OCI-LY3 (cell line): ENCODE measurements at regions not wholly inside any gene's neighbourhood (a gene's known extent, or its start where the extent isn't known, plus 50 kb on each side); places are given as distances from the start of the nearest gene placed in this dataset.
"Not testable (repeated sequence)": the region's sequence is repeated elsewhere in the genome, so short reads cannot be mapped to it uniquely, and the experiment has no call there.

Experiments used
- H2AFZ ChIP-seq: fragments of 200-600, 300-600 bp; shearing (Covaris generic); 2 replicates; pipeline ENCODE4 v1.6.0; 2014; ENCODE audit warnings: antibody characterized with exemption, low read depth, low read length
- H3K27ac ChIP-seq: fragments of 200-600, 300-600 bp; sonication (generic); 2 replicates; pipeline ENCODE4 v1.5.1; 2014; ENCODE audit warnings: mild to moderate bottlenecking, low read length, moderate library complexity, mixed read lengths
- H3K27me3 ChIP-seq: fragments of 200-600, 300-600 bp; sonication (generic); 2 replicates; pipeline ENCODE4 v1.6.1; 2014; ENCODE audit warnings: low read depth, low read length, mixed read lengths
- H3K36me3 ChIP-seq: fragments of 200-600, 300-600 bp; sonication (generic); replicated peaks from 2 replicates; pipeline ENCODE3; 2014; ENCODE audit warnings: low read depth, low read length, mixed read lengths
- H3K4me1 ChIP-seq: fragments of 300-600, 200-600 bp; sonication (generic); 2 replicates; pipeline ENCODE4 v1.6.1; 2014; ENCODE audit warnings: low read length, mixed read lengths
- H3K4me2 ChIP-seq: fragments of 200-600, 300-600 bp; sonication (generic); 2 replicates; pipeline ENCODE4 v1.6.1; 2014; ENCODE audit warnings: low read length, mixed read lengths
- H3K4me3 ChIP-seq: fragments of 300-600, 200-600 bp; sonication (generic); 2 replicates; pipeline ENCODE4 v1.5.1; 2014; ENCODE audit warnings: antibody characterized with exemption, mild to moderate bottlenecking, low read length, moderate library complexity
- H3K79me2 ChIP-seq: fragments of 300-600, 200-600 bp; shearing (Covaris generic); 2 replicates; pipeline ENCODE4 v1.6.1; 2014; ENCODE audit warnings: mild to moderate bottlenecking, low read length, mixed read lengths
- H3K9ac ChIP-seq: fragments of 300-600, 200-600 bp; shearing (Covaris generic); 2 replicates; pipeline ENCODE4 v1.6.0; 2014; ENCODE audit warnings: mild to moderate bottlenecking, low read length, moderate library complexity
- H3K9me3 ChIP-seq: fragments of 200-600, 300-600 bp; shearing (Covaris generic); 2 replicates; pipeline ENCODE4 v1.6.1; 2014; ENCODE audit warnings: low read length, mixed read lengths; ENCODE audit not compliant: insufficient read depth
- H4K20me1 ChIP-seq: fragments of 200-600, 300-600 bp; sonication (generic); 2 replicates; pipeline ENCODE4 v1.6.1; 2016; ENCODE audit warnings: low read length, mixed read lengths; ENCODE audit not compliant: insufficient read depth
- CTCF ChIP-seq: fragments of 200-600, 300-600 bp; sonication (generic); IDR thresholded peaks from 2 replicates; pipeline ENCODE4 v1.5.1; 2014; ENCODE audit warnings: antibody characterized with exemption, low read length, low read depth
- EZH2phosphoT487 ChIP-seq: fragments of 200-600 bp; shearing (Covaris generic); IDR thresholded peaks from 2 replicates; pipeline ENCODE4 v1.6.1; 2018; ENCODE audit warnings: antibody characterized with exemption, mixed run types, low read depth

DNA sequence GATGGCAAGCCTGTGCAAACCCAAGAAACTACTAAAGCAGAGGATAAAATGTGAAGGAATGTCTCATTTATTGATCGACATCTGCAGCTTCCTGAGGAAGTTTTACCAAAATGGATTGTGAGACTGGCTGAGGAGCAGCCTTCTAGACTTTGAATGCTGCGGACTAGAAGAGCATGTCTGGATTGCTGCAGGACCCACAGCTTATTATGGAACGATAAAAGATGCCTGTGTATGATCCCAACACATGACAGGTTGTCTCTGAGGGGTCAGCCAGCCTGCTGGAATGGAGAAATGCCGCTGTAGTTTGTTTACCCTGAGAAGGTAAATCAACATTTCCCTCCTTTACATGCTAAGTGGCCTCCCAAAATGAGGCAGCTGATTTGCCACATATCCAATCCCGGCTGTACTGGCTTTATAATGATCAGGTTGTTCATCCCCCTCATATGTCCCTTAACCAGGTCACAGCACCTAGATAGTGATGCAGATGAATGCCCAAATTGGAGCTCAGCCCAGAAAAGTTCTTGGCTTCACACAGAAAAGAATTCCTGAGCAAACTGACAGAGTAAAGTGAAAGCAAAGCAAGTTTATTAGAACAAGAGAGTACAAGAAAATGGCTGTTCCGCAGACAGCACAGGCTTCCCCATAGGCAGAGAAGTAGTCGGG, 63.9 kb downstream of the IL12A start:
- no peaks in the 10 kb centered on the region for H3K27me3 ChIP-seq
- no peak overlapping the region for H3K4me2 ChIP-seq
- H3K36me3 ChIP-seq: no peaks in the 10 kb centered on the region
- no peak overlapping the region for H3K9ac ChIP-seq
- H3K4me3 ChIP-seq: no peak overlapping the region
- H3K9me3 ChIP-seq: no peaks in the 10 kb centered on the region
- no peaks in the 10 kb centered on the region for H4K20me1 ChIP-seq
- TF ChIP-seq CTCF (no peak), EZH2phosphoT487 (no peak)
- no peak overlapping the region for H2AFZ ChIP-seq
- H3K79me2 ChIP-seq: no peaks in the 10 kb centered on the region
- no peaks in the 10 kb centered on the region for H3K4me1 ChIP-seq
- no peak overlapping the region for H3K27ac ChIP-seq

DNA sequence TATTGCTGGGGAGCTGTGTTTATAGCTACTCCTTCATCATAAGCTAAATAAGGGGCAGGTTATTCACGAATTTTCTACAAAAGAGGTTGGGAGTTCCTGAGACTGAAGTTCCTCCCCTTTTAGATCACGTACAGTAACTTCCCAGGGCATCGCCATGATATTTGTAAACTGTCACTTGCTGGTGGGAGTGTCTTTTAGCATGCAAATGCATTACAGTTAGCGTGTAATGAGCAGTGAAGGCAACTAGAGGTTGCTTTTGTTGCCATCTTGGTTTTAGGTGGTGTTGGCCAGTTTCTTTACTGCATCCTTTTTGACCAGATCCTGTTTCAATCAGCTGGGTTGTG, 64.4 kb downstream of the IL12A start:
- no peak overlapping the region for H2AFZ ChIP-seq

DNA sequence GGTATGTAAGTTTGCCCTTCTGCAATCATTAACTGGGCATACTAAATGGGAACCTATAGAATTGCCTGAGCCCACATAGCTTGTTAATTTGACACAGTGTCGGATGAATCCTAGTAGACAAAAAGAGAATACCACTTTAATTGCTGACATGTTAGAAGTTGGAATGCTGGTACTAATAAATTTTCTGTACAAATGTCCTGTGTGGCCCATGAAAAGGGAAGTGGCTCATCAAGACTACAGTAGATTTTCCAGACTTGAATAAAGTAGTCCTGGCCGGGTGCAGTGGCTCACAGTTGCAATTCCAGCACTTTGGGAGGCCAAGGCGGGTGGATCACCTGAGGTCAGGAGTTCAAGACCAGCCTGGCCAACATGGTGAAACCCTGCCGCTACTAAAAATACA, 66.2 kb downstream of the IL12A start:
- H2AFZ ChIP-seq, H3K27me3 ChIP-seq, H4K20me1 ChIP-seq, H3K36me3 ChIP-seq, H3K27ac ChIP-seq, H3K4me3 ChIP-seq, H3K4me1 ChIP-seq, H3K9me3 ChIP-seq, H3K4me2 ChIP-seq, H3K79me2 ChIP-seq, H3K9ac ChIP-seq: not testable (repeated sequence)

More for the DNA sequence above, 64.4 kb downstream of the IL12A start:
- H3K9ac ChIP-seq: no peak overlapping the region
- no peaks in the 10 kb centered on the region for H3K27me3 ChIP-seq
- H3K4me2 ChIP-seq: no peak overlapping the region
- no peak overlapping the region for H3K27ac ChIP-seq
- no peaks in the 10 kb centered on the region for H3K36me3 ChIP-seq
- H3K4me3 ChIP-seq: no peak overlapping the region
- no peaks in the 10 kb centered on the region for H3K4me1 ChIP-seq
- TF ChIP-seq CTCF (no peak), EZH2phosphoT487 (no peak)
- no peaks in the 10 kb centered on the region for H3K9me3 ChIP-seq
- H3K79me2 ChIP-seq: no peaks in the 10 kb centered on the region
- no peaks in the 10 kb centered on the region for H4K20me1 ChIP-seq

GRCh38 chr3:160055659-160056058, 67.0 kb downstream of the IL12A start:
- Histone ChIP-seq H3K4me1 (no peaks in the 10 kb centered on the region), H4K20me1 (no peaks in the 10 kb centered on the region), H3K27ac (no peak overlapping the region), H3K27me3 (no peaks in the 10 kb centered on the region), H3K36me3 (no peaks in the 10 kb centered on the region), H3K4me2 (no peak overlapping the region), H3K9ac (no peak overlapping the region), H3K79me2 (no peaks in the 10 kb centered on the region), H3K9me3 (no peaks in the 10 kb centered on the region), H3K4me3 (no peak overlapping the region), H2AFZ (no peak overlapping the region)
- no peak for TF ChIP-seq CTCF
- TF ChIP-seq EZH2phosphoT487: no peak

DNA sequence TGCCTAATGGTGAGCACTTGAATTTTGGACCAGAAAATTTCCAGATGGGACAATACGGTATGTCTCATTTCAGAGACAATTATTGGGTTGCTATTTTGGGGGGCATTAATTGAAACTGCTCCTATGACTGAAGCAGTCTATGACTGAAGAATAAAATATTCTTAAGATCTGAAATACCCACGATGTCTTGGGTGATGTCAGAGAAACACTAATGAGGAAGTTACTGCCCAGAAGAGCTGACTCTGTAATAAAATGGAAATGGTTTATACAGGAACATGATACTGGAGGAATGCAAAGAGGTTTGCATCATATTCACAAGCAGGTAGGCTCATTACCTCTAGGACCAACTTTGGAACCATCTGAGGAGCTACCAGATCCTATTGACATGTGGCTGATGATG, 68.7 kb downstream of the IL12A start:
- Histone ChIP-seq H3K4me3 (no peak overlapping the region), H3K4me2 (0 out of 2 replicates have a peak overlapping the region, but pooled peaks have one; percentile 3), H3K9ac (no peak overlapping the region), H3K4me1 (no peaks in the 10 kb centered on the region), H2AFZ (no peak overlapping the region), H3K36me3 (no peaks in the 10 kb centered on the region), H3K27me3 (no peaks in the 10 kb centered on the region), H3K9me3 (no peaks in the 10 kb centered on the region), H4K20me1 (no peaks in the 10 kb centered on the region), H3K79me2 (no peaks in the 10 kb centered on the region), H3K27ac (no peak overlapping the region)
- no peak for TF ChIP-seq CTCF
- no peak for TF ChIP-seq EZH2phosphoT487
